GM10266 (cell line): ENCODE measurements at regions not wholly inside any gene's neighbourhood (a gene's known extent, or its start where the extent isn't known, plus 50 kb on each side); places are given as distances from the start of the nearest gene placed in this dataset.

Source experiments
- DNase-seq: peaks from one replicate; pipeline ENCODE4 v3.0.0; 2012; ENCODE audit errors: extremely low spot score
- TF ChIP-seq, protein P1 (sequence below): IDR thresholded peaks from 2 replicates; pipeline ENCODE4 v1.5.1; 2012; ENCODE audit warnings: mild to moderate bottlenecking, low read depth; ENCODE audit not compliant: control insufficient read depth, insufficient read depth; ENCODE audit errors: missing control alignments

DNA sequence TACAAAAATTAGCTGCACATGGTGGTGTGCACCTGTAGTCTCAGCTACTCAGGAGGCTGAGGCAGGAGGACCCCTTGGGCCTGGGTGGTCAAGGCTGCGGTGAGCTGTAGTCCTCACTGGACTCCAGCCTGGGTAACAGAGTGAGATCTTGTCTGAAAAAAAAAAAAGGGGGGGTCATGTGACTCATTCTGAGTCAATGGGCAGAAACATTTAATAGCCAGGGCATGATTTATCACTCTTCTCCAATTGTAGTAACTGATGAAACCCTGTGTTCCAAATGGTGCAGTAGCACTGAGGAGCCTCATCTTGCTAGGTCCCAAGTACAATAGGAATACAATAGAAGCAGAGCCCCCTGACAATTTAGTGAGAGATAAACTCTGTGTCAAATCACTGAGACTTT lies 78.9 kb upstream of the CCDC68 start:
- TF ChIP-seq, protein P1, sequence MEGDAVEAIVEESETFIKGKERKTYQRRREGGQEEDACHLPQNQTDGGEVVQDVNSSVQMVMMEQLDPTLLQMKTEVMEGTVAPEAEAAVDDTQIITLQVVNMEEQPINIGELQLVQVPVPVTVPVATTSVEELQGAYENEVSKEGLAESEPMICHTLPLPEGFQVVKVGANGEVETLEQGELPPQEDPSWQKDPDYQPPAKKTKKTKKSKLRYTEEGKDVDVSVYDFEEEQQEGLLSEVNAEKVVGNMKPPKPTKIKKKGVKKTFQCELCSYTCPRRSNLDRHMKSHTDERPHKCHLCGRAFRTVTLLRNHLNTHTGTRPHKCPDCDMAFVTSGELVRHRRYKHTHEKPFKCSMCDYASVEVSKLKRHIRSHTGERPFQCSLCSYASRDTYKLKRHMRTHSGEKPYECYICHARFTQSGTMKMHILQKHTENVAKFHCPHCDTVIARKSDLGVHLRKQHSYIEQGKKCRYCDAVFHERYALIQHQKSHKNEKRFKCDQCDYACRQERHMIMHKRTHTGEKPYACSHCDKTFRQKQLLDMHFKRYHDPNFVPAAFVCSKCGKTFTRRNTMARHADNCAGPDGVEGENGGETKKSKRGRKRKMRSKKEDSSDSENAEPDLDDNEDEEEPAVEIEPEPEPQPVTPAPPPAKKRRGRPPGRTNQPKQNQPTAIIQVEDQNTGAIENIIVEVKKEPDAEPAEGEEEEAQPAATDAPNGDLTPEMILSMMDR, result no peak
- no peak for DNase-seq

DNA sequence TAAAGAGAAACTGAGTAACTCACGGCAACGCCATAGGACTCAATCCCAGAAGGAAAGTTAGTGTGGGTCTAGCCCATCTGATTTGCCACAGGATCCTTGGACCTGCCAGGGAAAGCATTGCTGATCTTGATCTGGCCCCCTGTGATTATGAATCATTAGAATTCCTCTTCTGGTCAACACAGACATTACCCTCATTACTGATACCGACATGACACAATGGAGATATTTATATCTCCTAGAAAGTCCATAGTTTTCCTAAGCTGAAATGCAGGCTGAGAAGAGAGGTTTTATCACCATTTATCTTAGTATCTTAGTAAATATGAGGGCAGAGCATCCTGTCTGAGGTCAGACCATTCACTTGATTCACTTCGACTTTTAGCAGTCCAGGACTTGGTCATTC lies 75.5 kb upstream of the CCDC68 start:
- DNase-seq, result no peak
- TF ChIP-seq, protein P1, result no peak

DNA sequence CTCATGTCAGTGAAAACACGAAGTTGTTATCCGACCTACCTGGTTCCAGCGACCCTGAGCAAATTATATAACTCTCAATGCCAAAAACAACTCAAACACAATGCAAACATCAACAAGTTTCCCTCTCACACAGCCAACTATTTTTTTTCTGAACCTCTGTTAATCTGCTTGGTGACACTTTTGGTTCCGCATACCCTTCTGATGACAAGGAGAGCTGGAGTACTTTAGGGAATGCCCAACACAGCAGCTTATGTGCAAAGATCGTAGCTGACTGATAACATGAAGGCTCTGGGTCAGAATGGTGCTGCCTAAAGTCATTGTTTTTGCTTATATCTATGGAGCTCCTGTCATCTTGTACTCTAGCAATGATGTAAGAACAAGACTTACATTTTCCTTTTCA lies 72.7 kb upstream of the CCDC68 start:
- DNase-seq, result no peak
- TF ChIP-seq, protein P1, result no peak

DNA sequence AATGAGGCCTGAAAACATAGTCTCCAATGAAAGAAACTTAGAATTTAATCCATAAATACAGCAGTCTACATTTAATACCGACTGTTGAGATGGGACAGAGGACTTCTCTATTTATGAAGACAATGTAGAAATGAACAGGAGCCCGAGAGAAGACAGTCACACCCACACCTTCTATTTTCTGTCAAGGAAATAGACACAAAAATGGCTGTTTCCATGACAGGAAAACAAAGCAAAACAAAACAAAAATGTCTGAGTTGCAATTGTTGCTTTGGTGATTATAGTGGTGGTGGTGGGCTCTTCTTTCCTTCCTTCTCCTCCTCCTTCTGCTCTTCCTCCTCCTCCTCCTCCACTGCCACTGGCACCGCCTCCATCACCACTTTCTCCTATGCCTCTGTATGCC lies 72.3 kb upstream of the CCDC68 start:
- DNase-seq, result no peak
- TF ChIP-seq, protein P1, result no peak

DNA sequence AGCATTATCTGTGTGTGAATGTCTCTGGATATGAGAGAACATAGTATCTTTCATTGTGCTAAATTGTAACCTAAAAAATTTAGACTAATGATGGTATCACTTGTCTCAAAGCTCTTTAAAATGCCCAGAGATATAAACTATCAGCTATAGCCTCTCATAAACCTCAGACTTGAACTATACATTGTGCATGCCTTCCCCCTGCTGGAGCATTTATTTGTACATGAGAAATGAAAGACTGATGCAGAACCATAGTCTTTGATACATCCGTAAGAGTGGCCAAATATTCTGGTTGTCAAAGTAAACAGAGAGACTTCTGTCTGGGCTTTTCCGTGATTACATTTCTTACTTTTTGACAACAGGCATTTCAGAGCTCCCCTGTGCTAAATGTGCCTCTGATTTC lies 71.9 kb upstream of the CCDC68 start:
- no peak for DNase-seq
- TF ChIP-seq, protein P1, result no peak

DNA sequence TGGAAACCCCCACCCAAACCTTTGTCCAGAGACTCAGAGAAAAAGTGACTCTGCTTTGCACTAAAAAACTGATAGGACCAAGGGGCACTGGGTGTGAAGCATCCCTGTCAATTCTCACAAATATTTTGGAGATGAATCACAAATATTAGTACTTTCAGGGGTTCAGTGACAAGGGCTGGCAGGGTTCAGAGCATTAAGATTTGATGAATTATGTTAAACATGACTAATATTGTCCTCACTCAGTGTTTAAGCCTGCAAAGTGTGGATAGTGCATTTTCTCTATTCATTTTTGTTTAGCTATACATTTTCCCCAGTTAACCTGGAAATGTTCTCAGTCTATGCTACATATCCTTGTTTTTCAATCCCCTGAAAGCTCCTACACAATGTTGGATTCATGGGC lies 65.3 kb upstream of the CCDC68 start:
- TF ChIP-seq, protein P1, result no peak
- no peak for DNase-seq

DNA sequence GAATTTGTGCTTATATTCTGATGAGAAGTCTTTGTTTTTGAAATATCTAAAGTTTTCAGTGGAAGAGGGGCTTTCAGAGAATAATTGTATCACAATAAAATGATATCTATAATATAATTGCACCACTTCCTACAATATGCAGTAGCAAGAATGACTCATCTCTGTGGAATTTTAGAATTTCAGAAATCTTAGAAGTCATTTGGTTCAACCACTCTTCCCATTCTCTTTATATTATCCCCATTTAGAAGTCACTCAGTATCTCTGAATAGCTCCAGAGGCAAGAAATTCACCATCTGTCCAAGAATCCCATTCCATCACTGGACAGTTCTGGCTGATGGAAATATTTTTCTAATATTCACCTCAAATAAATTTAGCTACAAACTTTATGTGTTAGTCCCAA lies 59.3 kb upstream of the CCDC68 start:
- TF ChIP-seq, protein P1, result no peak
- no peak for DNase-seq
